ENCODE measurements at regions not wholly inside any gene's neighbourhood (a gene's known extent, or its start where the extent isn't known, plus 50 kb on each side); places are given as distances from the start of the nearest gene placed in this dataset.

GRCh38 chr11:19605520-19606371, 106.9 kb upstream of the NAV2 start:
- peaks cover 5% of the 10 kb centered on the region for H3K36me3 Mint-ChIP-seq (ENCODE audit: low read depth)
- peaks cover 42% of the 10 kb centered on the region for H3K4me1 Mint-ChIP-seq (ENCODE audit: low read depth)
- no peak overlapping the region for H3K4me3 Mint-ChIP-seq (ENCODE audit: unreplicated experiment)
- H3K27me3 Mint-ChIP-seq (ENCODE audit: low read depth) = peaks cover 2% of the 10 kb centered on the region
- peak overlapping the region; percentile 11 for H3K27ac Mint-ChIP-seq (ENCODE audit: unreplicated experiment)
- no peak for DNase-seq (ENCODE audit: low spot score)
- TF ChIP-seq CTCF (IDR thresholded peaks at IDR 0.05) = no peak
- H3K9me3 Mint-ChIP-seq (ENCODE audit: low read depth) = peaks cover 11% of the 10 kb centered on the region

- no peak overlapping the region for H3K27ac Mint-ChIP-seq (ENCODE audit: unreplicated experiment)
- H3K27me3 Mint-ChIP-seq (ENCODE audit: low read depth) = peaks cover 2% of the 10 kb centered on the region
- no peak for TF ChIP-seq CTCF (IDR thresholded peaks at IDR 0.05)
- H3K4me1 Mint-ChIP-seq (ENCODE audit: low read depth) = peaks cover 44% of the 10 kb centered on the region
- H3K36me3 Mint-ChIP-seq (ENCODE audit: low read depth) = peaks cover 5% of the 10 kb centered on the region
- H3K9me3 Mint-ChIP-seq (ENCODE audit: low read depth) = peaks cover 11% of the 10 kb centered on the region
- H3K4me3 Mint-ChIP-seq (ENCODE audit: unreplicated experiment) = no peak overlapping the region
- no peak for DNase-seq (ENCODE audit: low spot score)
These were observed 107.8 kb upstream of the NAV2 start for GRCh38 chr11:19604679-19605375.

GRCh38 chr11:19603771-19604170, 108.9 kb upstream of the NAV2 start:
- Mint-ChIP-seq H3K9me3 (ENCODE audit: low read depth) (peaks cover 11% of the 10 kb centered on the region), H3K27ac (ENCODE audit: unreplicated experiment) (no peak overlapping the region), H3K36me3 (ENCODE audit: low read depth) (peaks cover 5% of the 10 kb centered on the region), H3K4me1 (ENCODE audit: low read depth) (peaks cover 54% of the 10 kb centered on the region), H3K27me3 (ENCODE audit: low read depth) (no peaks in the 10 kb centered on the region), H3K4me3 (ENCODE audit: unreplicated experiment) (no peak overlapping the region)
- TF ChIP-seq CTCF (IDR thresholded peaks at IDR 0.05) = no peak
- no peak for DNase-seq (ENCODE audit: low spot score)

- TF ChIP-seq CTCF (IDR thresholded peaks at IDR 0.05) = no peak
- no peak overlapping the region for H3K4me3 Mint-ChIP-seq (ENCODE audit: unreplicated experiment)
These were observed 109.7 kb upstream of the NAV2 start for GRCh38 chr11:19602891-19603290.

GRCh38 chr11:19602406-19602805, 110.2 kb upstream of the NAV2 start:
- Mint-ChIP-seq H3K27ac (ENCODE audit: unreplicated experiment) (no peak overlapping the region), H3K27me3 (ENCODE audit: low read depth) (no peaks in the 10 kb centered on the region), H3K4me1 (ENCODE audit: low read depth) (peaks cover 58% of the 10 kb centered on the region), H3K4me3 (ENCODE audit: unreplicated experiment) (no peak overlapping the region), H3K36me3 (ENCODE audit: low read depth) (peaks cover 5% of the 10 kb centered on the region), H3K9me3 (ENCODE audit: low read depth) (peaks cover 11% of the 10 kb centered on the region)
- DNase-seq (ENCODE audit: low spot score) = no peak
- no peak for TF ChIP-seq CTCF (IDR thresholded peaks at IDR 0.05)

More at GRCh38 chr11:19602891-19603290, 109.7 kb upstream of the NAV2 start:
- H3K36me3 Mint-ChIP-seq (ENCODE audit: low read depth) = peaks cover 5% of the 10 kb centered on the region
- peaks cover 58% of the 10 kb centered on the region for H3K4me1 Mint-ChIP-seq (ENCODE audit: low read depth)
- no peak for DNase-seq (ENCODE audit: low spot score)
- no peaks in the 10 kb centered on the region for H3K27me3 Mint-ChIP-seq (ENCODE audit: low read depth)
- H3K27ac Mint-ChIP-seq (ENCODE audit: unreplicated experiment) = no peak overlapping the region
- peaks cover 11% of the 10 kb centered on the region for H3K9me3 Mint-ChIP-seq (ENCODE audit: low read depth)

Measured in chondrocyte (in vitro differentiated cells).